ENCODE measurements at regions not wholly inside any gene's neighbourhood (a gene's known extent, or its start where the extent isn't known, plus 50 kb on each side); places are given as distances from the start of the nearest gene placed in this dataset.

DNA sequence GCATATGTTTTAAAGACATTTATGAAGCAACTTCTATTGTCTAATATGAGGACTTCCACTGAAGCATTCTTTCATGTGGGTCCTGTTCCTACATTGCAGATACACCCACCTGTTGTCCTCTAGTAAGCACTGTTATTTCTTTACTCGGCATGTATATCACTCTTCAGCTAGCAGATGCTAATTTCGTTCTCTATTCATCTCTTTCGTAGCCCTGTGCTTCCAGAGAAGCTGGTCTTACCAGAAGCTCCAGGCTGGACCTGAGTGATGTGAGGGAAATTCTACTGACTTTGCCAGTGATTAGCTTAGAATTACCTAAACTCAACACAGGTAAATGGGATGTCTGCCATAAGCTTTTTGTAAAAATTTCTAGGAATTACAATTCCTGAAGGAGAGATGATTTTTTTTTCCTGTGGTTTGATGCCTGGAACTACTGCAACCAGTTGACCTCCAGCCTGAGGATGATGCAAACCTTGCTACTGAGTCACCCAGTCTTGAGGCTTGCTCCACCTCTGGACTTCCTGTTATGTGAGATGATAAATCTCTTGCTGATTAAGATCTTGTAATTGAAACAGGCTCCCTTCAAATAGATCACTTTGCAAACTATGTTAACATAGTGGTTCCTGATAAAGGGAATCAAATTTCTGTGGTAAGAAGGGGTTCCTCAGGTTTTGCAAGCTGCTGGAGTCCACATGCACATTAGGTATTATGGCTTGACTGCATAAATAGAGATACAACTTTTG is 52.2 kb upstream of the SPINK5 start:
- TF ChIP-seq, protein P1, sequence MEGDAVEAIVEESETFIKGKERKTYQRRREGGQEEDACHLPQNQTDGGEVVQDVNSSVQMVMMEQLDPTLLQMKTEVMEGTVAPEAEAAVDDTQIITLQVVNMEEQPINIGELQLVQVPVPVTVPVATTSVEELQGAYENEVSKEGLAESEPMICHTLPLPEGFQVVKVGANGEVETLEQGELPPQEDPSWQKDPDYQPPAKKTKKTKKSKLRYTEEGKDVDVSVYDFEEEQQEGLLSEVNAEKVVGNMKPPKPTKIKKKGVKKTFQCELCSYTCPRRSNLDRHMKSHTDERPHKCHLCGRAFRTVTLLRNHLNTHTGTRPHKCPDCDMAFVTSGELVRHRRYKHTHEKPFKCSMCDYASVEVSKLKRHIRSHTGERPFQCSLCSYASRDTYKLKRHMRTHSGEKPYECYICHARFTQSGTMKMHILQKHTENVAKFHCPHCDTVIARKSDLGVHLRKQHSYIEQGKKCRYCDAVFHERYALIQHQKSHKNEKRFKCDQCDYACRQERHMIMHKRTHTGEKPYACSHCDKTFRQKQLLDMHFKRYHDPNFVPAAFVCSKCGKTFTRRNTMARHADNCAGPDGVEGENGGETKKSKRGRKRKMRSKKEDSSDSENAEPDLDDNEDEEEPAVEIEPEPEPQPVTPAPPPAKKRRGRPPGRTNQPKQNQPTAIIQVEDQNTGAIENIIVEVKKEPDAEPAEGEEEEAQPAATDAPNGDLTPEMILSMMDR (IDR thresholded peaks at IDR 0.05) = no peak
- TF ChIP-seq POLR2A (IDR thresholded peaks at IDR 0.05; ENCODE audit: low read depth) (no peak), EP300 (IDR thresholded peaks at IDR 0.05) (no peak)

All from esophagus muscularis mucosa (tissue), 4 donors.